ENCODE measurements at regions not wholly inside any gene's neighbourhood (a gene's known extent, or its start where the extent isn't known, plus 50 kb on each side); places are given as distances from the start of the nearest gene placed in this dataset.

DNA sequence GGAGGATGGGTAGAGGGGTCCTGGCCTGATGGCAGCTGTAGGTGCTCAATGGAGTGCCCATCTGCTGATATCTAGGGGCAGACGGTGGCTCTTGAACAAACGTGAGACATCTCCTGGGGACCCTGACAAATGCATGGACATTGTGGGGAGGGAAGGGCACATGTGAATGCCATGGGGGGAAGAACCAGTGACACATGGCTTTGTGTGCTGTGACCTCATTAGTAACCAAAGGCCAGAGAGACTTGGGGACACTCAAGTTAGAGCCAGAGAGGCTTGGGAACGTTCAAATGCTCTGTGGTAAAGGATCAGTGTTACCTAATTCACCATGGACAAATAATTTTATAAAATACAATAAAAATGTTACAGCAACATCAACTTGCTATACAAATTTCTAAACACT is 151.8 kb downstream of the ESM1 start:
- no peaks in the 10 kb centered on the region for H3K4me1 ChIP-seq
- no peaks in the 10 kb centered on the region for H3K9me3 ChIP-seq
- no peak for DNase-seq
- H3K27ac ChIP-seq = no peak overlapping the region
- H3K27me3 ChIP-seq = no peaks in the 10 kb centered on the region
- TF ChIP-seq, protein P1, sequence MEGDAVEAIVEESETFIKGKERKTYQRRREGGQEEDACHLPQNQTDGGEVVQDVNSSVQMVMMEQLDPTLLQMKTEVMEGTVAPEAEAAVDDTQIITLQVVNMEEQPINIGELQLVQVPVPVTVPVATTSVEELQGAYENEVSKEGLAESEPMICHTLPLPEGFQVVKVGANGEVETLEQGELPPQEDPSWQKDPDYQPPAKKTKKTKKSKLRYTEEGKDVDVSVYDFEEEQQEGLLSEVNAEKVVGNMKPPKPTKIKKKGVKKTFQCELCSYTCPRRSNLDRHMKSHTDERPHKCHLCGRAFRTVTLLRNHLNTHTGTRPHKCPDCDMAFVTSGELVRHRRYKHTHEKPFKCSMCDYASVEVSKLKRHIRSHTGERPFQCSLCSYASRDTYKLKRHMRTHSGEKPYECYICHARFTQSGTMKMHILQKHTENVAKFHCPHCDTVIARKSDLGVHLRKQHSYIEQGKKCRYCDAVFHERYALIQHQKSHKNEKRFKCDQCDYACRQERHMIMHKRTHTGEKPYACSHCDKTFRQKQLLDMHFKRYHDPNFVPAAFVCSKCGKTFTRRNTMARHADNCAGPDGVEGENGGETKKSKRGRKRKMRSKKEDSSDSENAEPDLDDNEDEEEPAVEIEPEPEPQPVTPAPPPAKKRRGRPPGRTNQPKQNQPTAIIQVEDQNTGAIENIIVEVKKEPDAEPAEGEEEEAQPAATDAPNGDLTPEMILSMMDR (IDR thresholded peaks at IDR 0.05 in 4 of 5, conservative IDR thresholded peaks at IDR 0.05 in 1 of 5) = no peak
- TF ChIP-seq POLR2A (IDR thresholded peaks at IDR 0.05) = no peak
- intact Hi-C loops (cut with DNase I; ENCODE audit: low total_unique reads) = no loop called here
- no peaks in the 10 kb centered on the region for H3K36me3 ChIP-seq
- H3K4me3 ChIP-seq = no peak overlapping the region
- ATAC-seq = no peak
- in situ Hi-C loops (cut with MboI; ENCODE audit: low sequenced_read_pairs in 4 of 4) = no loop called here

DNA sequence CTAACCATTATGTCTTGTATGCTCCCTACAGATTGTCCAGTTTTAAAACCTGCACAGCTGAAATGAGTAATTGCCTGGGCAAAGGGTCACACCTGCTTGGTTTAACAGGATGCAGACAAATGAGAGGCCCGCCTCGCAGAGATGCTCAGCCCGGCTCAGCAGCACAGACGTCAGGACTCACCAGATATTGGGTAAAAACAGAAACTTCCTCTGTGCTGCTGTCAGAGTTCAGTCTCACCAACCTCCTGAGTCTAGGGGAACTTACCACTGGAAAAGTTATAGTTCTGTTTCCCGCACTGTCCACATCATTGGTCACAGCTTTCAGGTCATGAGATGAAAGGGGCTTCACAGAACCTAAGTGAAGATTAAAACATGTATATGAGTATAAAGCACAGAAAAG is 152.5 kb downstream of the ESM1 start:
- intact Hi-C loops (cut with DNase I; ENCODE audit: low total_unique reads) (no loop called here), in situ Hi-C loops (cut with MboI; ENCODE audit: low sequenced_read_pairs in 4 of 4) (no loop called here)
- Histone ChIP-seq H3K36me3 (no peaks in the 10 kb centered on the region), H3K27me3 (no peaks in the 10 kb centered on the region), H3K4me3 (no peak overlapping the region), H3K27ac (no peak overlapping the region), H3K4me1 (no peaks in the 10 kb centered on the region), H3K9me3 (no peaks in the 10 kb centered on the region)
- ATAC-seq (no peak), DNase-seq (no peak)
- TF ChIP-seq, protein P1 (IDR thresholded peaks at IDR 0.05 in 4 of 5, conservative IDR thresholded peaks at IDR 0.05 in 1 of 5) = no peak
- TF ChIP-seq POLR2A (IDR thresholded peaks at IDR 0.05) = no peak

DNA sequence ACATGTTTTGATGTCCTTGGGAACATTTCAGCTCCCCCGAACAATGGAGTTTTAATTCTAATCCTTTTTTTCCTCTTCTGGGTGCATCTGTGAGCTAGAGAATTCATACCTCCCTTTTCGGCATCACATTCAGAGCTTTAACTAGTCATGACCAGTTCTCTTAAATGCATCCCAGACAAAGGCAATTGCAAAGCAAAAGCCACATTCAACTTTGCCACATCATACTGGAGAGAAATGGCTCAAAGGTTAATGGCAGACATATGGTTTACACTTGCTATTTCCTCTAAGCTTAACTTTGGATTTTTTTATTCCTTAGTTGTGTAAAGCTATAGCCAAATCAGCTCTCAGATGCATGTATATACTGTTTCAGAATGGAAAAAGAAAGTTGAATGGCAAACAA is 153.3 kb downstream of the ESM1 start:
- Histone ChIP-seq H3K9me3 (no peaks in the 10 kb centered on the region), H3K4me1 (no peaks in the 10 kb centered on the region), H3K27me3 (no peaks in the 10 kb centered on the region), H3K27ac (no peak overlapping the region), H3K4me3 (no peak overlapping the region), H3K36me3 (no peaks in the 10 kb centered on the region)
- in situ Hi-C loops (cut with MboI; ENCODE audit: low sequenced_read_pairs in 4 of 4) (no loop called here), intact Hi-C loops (cut with DNase I; ENCODE audit: low total_unique reads) (no loop called here)
- ATAC-seq (no peak), DNase-seq (no peak)
- TF ChIP-seq, protein P1 (IDR thresholded peaks at IDR 0.05 in 4 of 5, conservative IDR thresholded peaks at IDR 0.05 in 1 of 5) = no peak
- TF ChIP-seq POLR2A (IDR thresholded peaks at IDR 0.05) = no peak

DNA sequence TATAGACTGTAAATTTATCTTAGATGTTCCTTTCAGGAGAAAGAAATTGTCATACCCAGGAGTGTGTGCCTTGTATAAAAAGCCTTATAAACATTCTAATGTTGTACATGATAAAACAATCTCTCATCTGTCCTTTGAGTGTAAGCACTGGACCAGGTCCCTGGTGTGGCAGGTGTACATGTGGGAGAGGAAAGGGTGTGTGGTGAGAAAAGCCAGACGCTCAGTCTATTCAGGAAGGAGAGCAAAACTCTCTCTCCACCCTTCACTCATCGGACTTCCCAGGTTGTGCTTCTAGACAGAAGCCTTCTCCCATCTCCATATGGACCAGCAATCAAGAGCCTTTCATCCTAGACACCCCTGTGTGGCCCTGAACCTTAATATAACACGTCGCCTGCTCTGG is 154.2 kb downstream of the ESM1 start:
- in situ Hi-C loops (cut with MboI; ENCODE audit: low sequenced_read_pairs in 4 of 4) = no loop called here
- Histone ChIP-seq H3K9me3 (no peaks in the 10 kb centered on the region), H3K27ac (no peak overlapping the region), H3K4me1 (no peaks in the 10 kb centered on the region), H3K36me3 (no peaks in the 10 kb centered on the region), H3K4me3 (no peak overlapping the region), H3K27me3 (no peaks in the 10 kb centered on the region)
- TF ChIP-seq POLR2A (IDR thresholded peaks at IDR 0.05) = no peak
- TF ChIP-seq, protein P1 (IDR thresholded peaks at IDR 0.05 in 4 of 5, conservative IDR thresholded peaks at IDR 0.05 in 1 of 5) = no peak
- intact Hi-C loops (cut with DNase I; ENCODE audit: low total_unique reads) = no loop called here
- DNase-seq (no peak), ATAC-seq (no peak)
